ENCODE measurements at regions not wholly inside any gene's neighbourhood (a gene's known extent, or its start where the extent isn't known, plus 50 kb on each side); places are given as distances from the start of the nearest gene placed in this dataset.

DNA sequence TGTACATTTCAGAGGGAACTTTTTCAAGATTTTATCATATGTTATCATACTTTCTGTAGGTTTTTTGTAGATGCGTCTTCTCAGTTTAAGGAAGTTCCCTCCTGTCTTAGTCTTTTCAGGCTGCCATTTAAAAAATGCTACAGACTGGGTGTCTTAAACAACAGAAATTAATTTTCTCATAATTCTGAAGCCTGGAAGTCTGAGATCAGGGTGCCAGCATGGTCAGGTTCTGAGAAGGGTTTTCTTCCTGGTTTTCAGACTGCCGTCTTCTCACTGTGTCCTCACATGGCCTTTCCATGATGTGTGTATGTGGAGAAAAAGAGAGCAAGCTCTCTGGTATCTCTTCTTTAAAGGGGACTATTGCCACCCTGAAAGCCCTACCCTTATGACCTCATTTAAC, 189.9 kb upstream of the SOX2 start:
- no peak for TF ChIP-seq CTCF (IDR thresholded peaks at IDR 0.05; ENCODE audit: low read depth, low read length)
- no peak for TF ChIP-seq EZH2phosphoT487 (IDR thresholded peaks at IDR 0.05; ENCODE audit: low read depth)

All from OCI-LY3 (cell line).